Neuron (in vitro differentiated cells): ENCODE measurements at regions not wholly inside any gene's neighbourhood (a gene's known extent, or its start where the extent isn't known, plus 50 kb on each side); places are given as distances from the start of the nearest gene placed in this dataset.
"Not testable (repeated sequence)": the region's sequence is repeated elsewhere in the genome, so short reads cannot be mapped to it uniquely, and the experiment has no call there.

ENCODE experiments used
- H2AFZ ChIP-seq: one replicate; pipeline ENCODE4 v1.6.1; 2013; ENCODE audit warnings: low read depth, mild to moderate bottlenecking, inconsistent platforms, low read length, moderate library complexity
- H3K27me3 ChIP-seq: one replicate; pipeline ENCODE4 v1.6.1; 2013; ENCODE audit warnings: low read length; ENCODE audit not compliant: insufficient read depth
- H3K36me3 ChIP-seq: one replicate; pipeline ENCODE4 v1.6.1; 2013; ENCODE audit warnings: low read length; ENCODE audit not compliant: insufficient read depth
- H3K4me1 ChIP-seq: one replicate; pipeline ENCODE4 v1.6.1; 2013; ENCODE audit warnings: low read length; ENCODE audit not compliant: insufficient read depth
- H3K4me3 ChIP-seq: 2 replicates; pipeline ENCODE4 v1.5.1; 2013; ENCODE audit warnings: mild to moderate bottlenecking, low read length, moderate library complexity
- H3K9me3 ChIP-seq: one replicate; pipeline ENCODE4 v1.6.1; 2013; ENCODE audit warnings: low read length

- Histone ChIP-seq H3K4me3 (no peak overlapping the region), H3K27me3 (no peaks in the 10 kb centered on the region), H2AFZ (no peak overlapping the region), H3K36me3 (no peaks in the 10 kb centered on the region), H3K9me3 (no peaks in the 10 kb centered on the region), H3K4me1 (no peaks in the 10 kb centered on the region)
Observed at GRCh38 chr4:20065952-20066351, 185.8 kb upstream of the SLIT2 start.

- H3K4me3 ChIP-seq, H3K27me3 ChIP-seq, H3K9me3 ChIP-seq, H3K36me3 ChIP-seq, H2AFZ ChIP-seq, H3K4me1 ChIP-seq: not testable (repeated sequence)
Observed at GRCh38 chr4:20062857-20063256, 188.8 kb upstream of the SLIT2 start.

DNA sequence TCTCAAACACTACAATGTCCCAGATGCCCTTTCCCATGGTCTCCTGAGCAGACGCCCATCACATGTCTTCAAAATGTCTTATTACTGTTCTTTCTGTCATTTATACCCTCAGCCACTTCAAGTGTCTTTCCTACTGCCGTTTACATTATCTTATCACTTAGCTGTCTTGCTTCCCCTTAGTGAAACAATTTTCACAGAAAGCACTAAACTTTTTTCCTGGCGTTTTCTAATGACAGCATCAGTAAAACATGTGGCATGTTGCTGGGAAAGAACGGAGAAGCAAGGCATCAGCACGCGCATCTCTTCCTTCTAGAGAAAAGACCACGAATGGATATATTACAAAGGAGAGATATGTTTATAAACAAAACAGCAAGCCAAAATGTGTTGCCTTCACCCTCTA is 189.7 kb upstream of the SLIT2 start:
- Histone ChIP-seq H3K27me3 (no peaks in the 10 kb centered on the region), H3K4me3 (no peak overlapping the region), H3K4me1 (no peaks in the 10 kb centered on the region), H2AFZ (no peak overlapping the region), H3K9me3 (no peaks in the 10 kb centered on the region), H3K36me3 (no peaks in the 10 kb centered on the region)

DNA sequence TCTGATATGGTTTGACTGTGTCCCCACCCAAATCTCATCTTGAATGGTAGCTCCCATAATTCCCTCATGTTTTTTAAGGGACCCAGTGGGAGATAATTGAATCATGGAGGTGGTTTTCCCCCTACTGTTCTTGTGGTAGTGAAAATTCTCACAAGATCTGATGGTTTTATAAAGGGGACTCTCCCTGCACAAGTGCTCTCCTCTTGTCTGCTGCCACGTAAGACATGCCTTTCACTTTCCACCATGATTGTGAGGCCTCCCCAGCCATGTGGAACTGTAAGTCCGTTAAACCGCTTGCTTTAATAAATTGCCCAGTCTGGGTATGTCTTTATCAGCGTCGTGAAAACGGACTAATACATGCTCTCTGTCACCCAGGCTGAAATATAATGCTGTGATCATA is 200.9 kb upstream of the SLIT2 start:
- Histone ChIP-seq H3K9me3 (no peaks in the 10 kb centered on the region), H3K27me3 (no peaks in the 10 kb centered on the region), H3K4me1 (peaks cover 6% of the 10 kb centered on the region), H3K36me3 (no peaks in the 10 kb centered on the region), H2AFZ (no peak overlapping the region), H3K4me3 (no peak overlapping the region)

- Histone ChIP-seq H3K4me3 (no peak overlapping the region), H3K36me3 (no peaks in the 10 kb centered on the region), H3K27me3 (no peaks in the 10 kb centered on the region)
Observed at GRCh38 chr4:20049889-20050288, 201.8 kb upstream of the SLIT2 start.

GRCh38 chr4:20046931-20047677 is 204.6 kb upstream of the SLIT2 start:
- H3K36me3 ChIP-seq: no peaks in the 10 kb centered on the region
- H2AFZ ChIP-seq: no peak overlapping the region

More at GRCh38 chr4:20049889-20050288, 201.8 kb upstream of the SLIT2 start:
- Histone ChIP-seq H3K9me3 (no peaks in the 10 kb centered on the region), H3K4me1 (peaks cover 6% of the 10 kb centered on the region), H2AFZ (no peak overlapping the region)

GRCh38 chr4:20046179-20046578 is 205.5 kb upstream of the SLIT2 start:
- H3K9me3 ChIP-seq: no peaks in the 10 kb centered on the region
- peaks cover 6% of the 10 kb centered on the region for H3K4me1 ChIP-seq
- no peaks in the 10 kb centered on the region for H3K27me3 ChIP-seq
- no peaks in the 10 kb centered on the region for H3K36me3 ChIP-seq
- H2AFZ ChIP-seq: no peak overlapping the region
- H3K4me3 ChIP-seq: no peak overlapping the region

More at GRCh38 chr4:20046931-20047677, 204.6 kb upstream of the SLIT2 start:
- Histone ChIP-seq H3K4me1 (peaks cover 6% of the 10 kb centered on the region), H3K27me3 (no peaks in the 10 kb centered on the region), H3K4me3 (no peak overlapping the region), H3K9me3 (no peaks in the 10 kb centered on the region)

GRCh38 chr4:20044966-20045365 is 206.7 kb upstream of the SLIT2 start:
- no peaks in the 10 kb centered on the region for H3K27me3 ChIP-seq
- H3K4me3 ChIP-seq: no peak overlapping the region
- H3K9me3 ChIP-seq: no peaks in the 10 kb centered on the region
- H3K4me1 ChIP-seq: peaks cover 6% of the 10 kb centered on the region
- H3K36me3 ChIP-seq: no peaks in the 10 kb centered on the region
- H2AFZ ChIP-seq: no peak overlapping the region

DNA sequence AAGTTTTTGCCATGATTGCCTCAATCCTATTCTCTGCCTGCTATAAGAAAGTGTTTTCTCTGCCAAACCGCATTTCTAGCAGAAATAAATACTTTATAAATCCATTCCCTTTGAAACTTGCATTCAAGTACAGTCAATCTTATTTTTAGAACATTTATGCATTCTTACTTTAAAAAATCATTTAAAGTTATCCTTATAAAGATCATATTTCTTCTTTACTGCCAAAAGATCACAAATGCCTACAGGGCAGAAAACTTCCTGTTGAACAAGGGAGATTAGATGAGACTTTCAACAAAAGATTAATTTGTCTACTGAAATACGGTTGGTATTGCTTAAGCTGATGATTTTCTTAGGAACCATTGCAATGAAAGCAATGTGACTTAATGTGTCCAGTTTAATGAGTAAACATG is 207.2 kb upstream of the SLIT2 start:
- H3K27me3 ChIP-seq: no peaks in the 10 kb centered on the region
- H3K36me3 ChIP-seq: no peaks in the 10 kb centered on the region
- no peak overlapping the region for H3K4me3 ChIP-seq
- no peaks in the 10 kb centered on the region for H3K9me3 ChIP-seq
- H2AFZ ChIP-seq: no peak overlapping the region
- peaks cover 6% of the 10 kb centered on the region for H3K4me1 ChIP-seq

DNA sequence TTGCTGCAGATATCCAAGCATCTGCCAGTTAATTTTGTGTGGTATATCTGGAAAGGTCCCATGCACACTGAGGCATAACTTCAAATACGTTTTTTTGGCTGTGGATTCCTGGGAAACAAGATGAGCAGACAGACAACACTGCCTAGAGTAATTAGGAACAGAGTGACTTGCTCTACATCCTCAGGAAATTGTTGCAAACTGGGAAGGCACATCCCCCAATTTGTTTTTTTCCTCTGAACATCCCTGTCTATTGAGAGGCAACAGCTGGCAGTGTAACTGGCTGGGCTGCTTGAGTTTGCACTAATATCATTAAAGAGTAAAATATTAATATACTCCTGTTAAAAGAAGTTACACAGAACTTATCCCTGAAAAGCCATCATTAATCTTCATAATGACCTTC is 207.7 kb upstream of the SLIT2 start:
- no peaks in the 10 kb centered on the region for H3K27me3 ChIP-seq
- peaks cover 2% of the 10 kb centered on the region for H3K4me1 ChIP-seq
- H2AFZ ChIP-seq: no peak overlapping the region
- H3K36me3 ChIP-seq: no peaks in the 10 kb centered on the region
- H3K4me3 ChIP-seq: no peak overlapping the region
- H3K9me3 ChIP-seq: no peaks in the 10 kb centered on the region

DNA sequence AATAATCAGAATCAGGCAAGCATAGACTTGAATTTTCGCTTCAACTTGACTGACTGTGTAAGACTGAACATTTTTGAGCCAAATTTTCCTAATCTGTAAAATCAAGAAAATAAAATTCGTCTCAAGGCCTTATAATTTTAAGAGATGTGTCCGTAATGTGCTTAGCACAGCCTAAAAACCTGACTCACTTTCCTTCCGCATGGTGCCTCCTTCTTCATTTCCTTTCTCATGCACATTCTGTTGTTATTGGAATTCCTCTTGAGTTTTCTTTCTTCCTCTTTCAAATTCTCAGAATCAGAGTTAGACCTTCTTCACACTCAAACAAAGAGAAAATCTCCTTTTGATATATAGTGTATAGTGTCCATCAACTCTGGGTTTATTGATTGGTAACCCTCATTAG is 208.9 kb upstream of the SLIT2 start:
- no peaks in the 10 kb centered on the region for H3K36me3 ChIP-seq
- no peaks in the 10 kb centered on the region for H3K27me3 ChIP-seq
- H3K9me3 ChIP-seq: no peaks in the 10 kb centered on the region
- no peak overlapping the region for H3K4me3 ChIP-seq
- H3K4me1 ChIP-seq: peaks cover 2% of the 10 kb centered on the region
- no peak overlapping the region for H2AFZ ChIP-seq

- H3K4me1 ChIP-seq: peaks cover under 1% of the 10 kb centered on the region
- H3K36me3 ChIP-seq: no peaks in the 10 kb centered on the region
- H2AFZ ChIP-seq: no peak overlapping the region
- H3K27me3 ChIP-seq: no peaks in the 10 kb centered on the region
- H3K9me3 ChIP-seq: no peaks in the 10 kb centered on the region
- no peak overlapping the region for H3K4me3 ChIP-seq
Observed at GRCh38 chr4:20041839-20042407, 209.8 kb upstream of the SLIT2 start.

DNA sequence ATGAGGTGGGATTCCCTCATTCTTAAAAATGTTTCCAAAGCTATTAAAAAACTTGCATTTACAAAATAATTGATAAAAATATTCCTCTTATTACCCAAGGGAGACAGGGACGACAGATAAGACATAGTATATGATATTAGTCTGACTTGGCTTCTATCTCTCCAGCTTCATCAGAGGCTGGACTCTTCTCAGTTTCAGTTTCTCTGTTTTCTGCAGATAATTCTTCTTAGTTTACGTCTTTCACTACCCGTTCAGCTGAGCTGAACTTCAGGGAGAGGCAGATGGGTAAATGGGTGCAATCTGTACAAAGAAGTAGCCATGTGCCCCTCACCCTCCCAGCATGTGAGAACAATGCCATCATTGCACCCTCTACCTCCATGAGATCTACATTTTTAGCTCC is 214.0 kb upstream of the SLIT2 start:
- no peaks in the 10 kb centered on the region for H3K4me1 ChIP-seq
- H3K9me3 ChIP-seq: no peaks in the 10 kb centered on the region
- H3K4me3 ChIP-seq: no peak overlapping the region

GRCh38 chr4:20030108-20030507 is 221.6 kb upstream of the SLIT2 start:
- no peaks in the 10 kb centered on the region for H3K27me3 ChIP-seq
- no peak overlapping the region for H3K4me3 ChIP-seq
- H3K36me3 ChIP-seq: no peaks in the 10 kb centered on the region
- H3K9me3 ChIP-seq: no peaks in the 10 kb centered on the region
- no peak overlapping the region for H2AFZ ChIP-seq
- H3K4me1 ChIP-seq: no peaks in the 10 kb centered on the region

More for the DNA sequence above, 214.0 kb upstream of the SLIT2 start:
- H2AFZ ChIP-seq: no peak overlapping the region
- H3K36me3 ChIP-seq: no peaks in the 10 kb centered on the region
- no peaks in the 10 kb centered on the region for H3K27me3 ChIP-seq
